LoVo (cell line): ENCODE measurements at regions not wholly inside any gene's neighbourhood (a gene's known extent, or its start where the extent isn't known, plus 50 kb on each side); places are given as distances from the start of the nearest gene placed in this dataset.

Experiments used
- DNase-seq: peaks from one replicate; pipeline ENCODE4 v3.0.0-alpha.2; 2016; ENCODE audit warnings: low spot score

GRCh38 chr15:85847031-85847430 is 52.3 kb upstream of the KLHL25 start:
- no peak for DNase-seq

DNA sequence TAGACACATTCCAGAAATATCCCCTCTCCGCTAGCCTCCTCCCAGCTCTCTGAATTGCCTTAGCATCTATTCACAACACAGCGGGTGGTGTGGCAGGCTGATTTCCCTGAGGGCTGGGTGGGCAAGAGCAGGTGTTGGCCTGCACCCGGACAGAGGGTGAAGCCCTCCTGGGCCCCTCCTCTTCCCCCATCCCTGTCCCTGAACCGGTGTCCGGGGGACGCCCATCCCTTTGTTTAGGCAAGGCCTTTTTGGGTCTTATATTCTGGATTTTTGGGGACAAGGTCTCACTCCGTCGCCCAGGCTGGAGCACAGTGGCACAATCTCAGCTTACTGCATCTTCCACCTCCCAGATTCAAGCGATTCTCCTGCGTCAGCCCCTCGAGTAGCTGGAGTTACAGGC is 55.2 kb upstream of the KLHL25 start:
- no peak for DNase-seq

- no peak for DNase-seq
Measured at GRCh38 chr15:85852969-85853368, 58.2 kb upstream of the KLHL25 start.

DNA sequence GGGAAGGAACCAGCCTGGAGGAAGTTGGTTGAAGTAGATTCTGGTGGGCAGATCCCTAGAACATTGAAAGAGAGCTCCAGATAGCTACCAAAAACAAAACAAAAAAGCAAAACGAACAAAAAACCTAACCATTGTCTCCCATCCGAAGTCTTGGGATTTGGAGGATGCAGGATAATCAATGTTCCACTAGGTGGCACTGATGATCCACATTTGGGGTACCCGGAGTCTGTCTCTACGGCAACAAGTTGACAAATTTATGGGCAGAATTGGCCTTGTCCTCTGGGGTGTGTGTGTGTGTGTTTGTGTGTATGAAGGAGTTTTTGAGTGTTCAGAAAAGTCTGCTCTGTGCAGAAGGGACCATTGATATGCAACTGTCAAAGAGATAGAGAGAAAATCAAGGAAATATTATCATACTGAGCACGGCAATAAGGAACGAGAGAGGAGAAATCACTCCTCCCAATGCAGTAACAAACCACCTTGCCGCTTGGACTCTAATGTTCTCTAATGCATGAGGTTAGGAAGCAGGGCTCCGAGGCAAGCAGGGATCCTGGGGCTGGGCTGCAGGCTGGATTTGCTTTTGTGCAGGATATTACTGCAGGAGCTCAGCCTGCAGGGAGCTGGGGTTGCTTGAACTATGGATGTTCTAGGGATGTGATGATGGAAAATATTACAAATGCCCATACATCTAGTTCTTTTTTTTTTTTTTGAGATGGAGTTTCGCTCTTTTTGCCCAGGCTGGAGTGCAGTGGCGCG is 59.8 kb upstream of the KLHL25 start:
- peak; percentile 73 for DNase-seq

DNA sequence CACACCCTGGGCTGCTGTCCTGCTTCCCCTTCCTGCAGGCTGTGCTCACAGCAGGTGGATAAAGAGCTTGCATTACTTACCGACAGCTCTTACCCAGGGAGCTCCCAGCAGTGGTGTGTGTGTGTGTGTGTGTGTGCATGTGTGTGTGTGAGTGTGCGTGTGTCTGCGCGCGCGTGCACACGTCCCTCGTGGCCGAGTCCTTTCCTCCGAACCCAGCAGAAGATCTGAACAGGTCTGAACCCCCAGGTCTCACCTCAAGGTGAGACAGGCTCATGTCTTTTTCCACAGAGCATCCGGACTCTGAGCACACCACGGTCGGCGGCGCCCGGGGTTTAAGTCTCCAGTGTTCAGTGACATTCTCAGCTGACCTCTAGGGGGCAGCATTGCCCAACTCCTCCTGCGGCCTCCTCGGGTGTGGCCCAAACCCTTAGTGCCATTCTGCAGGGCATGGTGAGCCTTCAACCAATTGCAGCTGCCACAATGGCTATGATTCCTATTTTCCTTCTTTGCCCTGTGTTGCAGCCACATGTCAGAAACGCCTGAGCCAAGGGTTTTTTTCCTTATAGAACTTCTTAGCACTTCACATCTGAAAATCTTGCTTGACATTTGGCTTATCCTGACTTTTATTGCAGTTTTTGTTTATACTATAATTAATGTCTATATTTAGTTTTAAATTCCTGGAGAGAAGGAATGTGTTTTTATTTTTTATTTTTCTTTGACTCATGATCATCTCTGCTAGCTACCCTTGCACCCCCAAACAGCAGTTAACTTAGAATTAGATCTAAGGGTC is 64.1 kb upstream of the KLHL25 start:
- DNase-seq, result peak; percentile 73

- DNase-seq, result no peak
Measured at GRCh38 chr15:85859671-85860070, 64.9 kb upstream of the KLHL25 start.

- no peak for DNase-seq
Measured at GRCh38 chr15:85860394-85861161, 65.9 kb upstream of the KLHL25 start.

DNA sequence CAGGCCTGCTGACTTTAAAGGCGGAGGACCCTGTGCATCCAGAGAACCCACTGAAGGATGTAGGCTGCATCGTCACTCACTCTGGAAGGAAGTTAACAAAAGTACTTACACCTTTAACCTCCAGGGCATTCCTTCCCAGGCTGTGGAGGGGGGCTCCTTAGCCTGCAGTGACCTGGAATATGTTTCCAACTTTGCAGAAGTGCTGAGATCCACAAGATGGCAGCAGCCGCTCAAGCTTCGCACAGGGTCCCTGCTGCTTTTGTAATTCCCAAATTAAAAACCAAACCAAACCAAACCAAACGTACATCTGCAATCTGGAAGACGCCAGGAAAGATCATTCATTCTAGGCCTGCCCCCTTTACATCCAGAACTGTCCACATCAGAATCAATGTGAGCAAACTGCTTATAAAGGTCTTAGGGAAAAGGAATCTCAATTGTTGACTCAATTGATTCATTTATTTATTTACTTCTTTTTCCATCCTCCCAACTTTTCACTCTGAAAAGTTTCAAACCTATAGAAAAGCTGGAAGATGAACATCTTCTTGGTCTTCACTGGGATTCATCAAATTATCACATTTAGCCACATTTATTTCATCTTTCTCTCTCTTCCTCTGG is 70.5 kb upstream of the KLHL25 start:
- DNase-seq, result peak; percentile 49

- no peak for DNase-seq
Measured at GRCh38 chr15:85867250-85867649, 72.5 kb upstream of the KLHL25 start.

DNA sequence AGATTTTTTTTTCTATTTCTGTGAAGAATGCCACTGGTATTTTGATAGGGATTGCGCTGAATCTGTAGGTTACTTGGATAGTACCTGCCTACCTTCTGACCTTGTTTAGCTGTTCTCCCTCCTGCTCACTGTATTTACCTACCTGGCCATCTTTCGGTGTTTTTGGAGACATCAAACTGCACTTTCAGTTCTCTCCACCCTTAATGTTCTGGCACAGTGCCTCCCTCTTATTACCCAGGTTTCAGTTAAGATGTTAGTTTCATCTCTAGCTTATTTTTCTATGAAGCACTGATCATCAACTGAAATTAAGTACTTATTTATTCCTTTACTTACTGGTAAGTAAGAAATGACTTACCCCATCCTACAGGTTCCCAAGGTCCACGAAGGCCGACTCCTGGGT is 74.4 kb upstream of the KLHL25 start:
- DNase-seq, result no peak

GRCh38 chr15:85870216-85871014 is 75.7 kb upstream of the KLHL25 start:
- peak; percentile 32 for DNase-seq

- DNase-seq, result no peak
Measured at GRCh38 chr15:85871545-85871944, 76.8 kb upstream of the KLHL25 start.

DNA sequence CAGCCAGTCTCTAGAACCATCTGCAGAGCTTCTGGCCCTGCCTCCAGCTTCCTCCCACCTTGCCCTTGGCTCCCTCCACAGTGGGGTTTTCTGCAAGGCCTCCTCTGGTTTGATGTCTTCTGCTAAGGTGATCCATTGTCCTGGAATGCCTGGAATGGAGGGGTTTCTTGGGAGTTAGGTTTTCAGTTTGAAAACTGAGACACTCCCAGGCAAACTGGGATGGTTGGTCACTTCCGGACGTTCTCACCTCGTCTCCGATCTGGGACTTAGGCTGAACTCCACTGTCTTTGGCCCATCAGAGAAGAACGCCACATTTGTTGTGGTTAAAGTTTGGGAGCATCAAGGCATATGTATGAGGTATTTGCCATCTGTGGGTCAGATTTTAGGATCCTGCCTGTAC is 77.4 kb upstream of the KLHL25 start:
- DNase-seq, result no peak

- no peak for DNase-seq
Measured at GRCh38 chr15:85874236-85874635, 79.5 kb upstream of the KLHL25 start.

DNA sequence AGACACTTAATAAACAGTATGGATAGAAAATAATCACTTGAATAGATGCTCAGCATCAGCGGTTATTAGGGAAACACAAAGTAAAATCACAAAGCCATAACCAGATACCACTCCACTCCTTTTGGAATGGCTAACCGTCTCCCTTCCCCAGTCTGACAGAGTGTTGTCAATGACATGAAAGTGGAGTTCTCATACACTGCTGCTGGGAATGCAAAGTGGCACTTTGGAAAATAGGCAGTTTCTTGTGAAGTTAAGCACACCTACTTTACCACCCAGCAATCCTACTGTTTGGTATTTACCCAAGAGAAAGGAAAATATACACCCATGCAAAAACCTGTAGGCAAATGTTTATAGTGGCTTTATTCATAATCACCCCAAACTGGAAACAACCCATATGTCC is 81.0 kb upstream of the KLHL25 start:
- no peak for DNase-seq

GRCh38 chr15:85878828-85879225 is 84.1 kb upstream of the KLHL25 start:
- no peak for DNase-seq

- DNase-seq, result peak; percentile 46
Measured at GRCh38 chr15:85879334-85880163, 84.8 kb upstream of the KLHL25 start.

DNA sequence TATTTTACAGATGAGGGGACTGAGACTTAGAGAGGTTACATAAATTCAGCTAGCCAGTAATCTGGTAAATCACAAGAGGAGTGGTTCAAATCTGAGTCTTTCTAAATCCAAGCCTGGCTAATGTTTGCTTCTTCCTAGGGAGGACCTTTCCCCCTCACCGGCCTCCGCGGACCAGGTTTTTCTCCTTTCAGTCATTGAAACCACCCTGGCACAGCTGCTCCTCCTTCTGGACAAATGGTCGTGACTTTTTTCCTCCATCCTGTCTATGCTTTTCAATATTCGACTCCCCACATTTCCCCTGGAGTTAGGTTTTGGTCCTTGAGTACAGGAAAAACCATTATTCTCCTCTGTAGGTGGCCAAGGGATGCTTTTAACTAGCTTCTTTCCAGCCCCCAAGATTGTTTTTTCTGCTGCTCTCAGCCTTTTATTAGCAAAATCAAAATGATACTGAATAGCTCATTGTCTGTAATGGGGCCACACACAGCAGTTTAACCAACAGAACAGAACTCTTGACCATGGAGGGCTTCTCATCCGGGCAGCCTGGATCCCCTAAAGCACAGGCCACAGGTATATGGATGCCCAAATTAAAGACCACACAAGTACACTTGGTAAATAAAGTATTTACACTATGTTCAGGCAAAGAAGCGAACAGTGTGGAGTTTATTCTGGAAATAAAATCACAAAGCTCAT is 85.9 kb upstream of the KLHL25 start:
- DNase-seq, result no peak

DNA sequence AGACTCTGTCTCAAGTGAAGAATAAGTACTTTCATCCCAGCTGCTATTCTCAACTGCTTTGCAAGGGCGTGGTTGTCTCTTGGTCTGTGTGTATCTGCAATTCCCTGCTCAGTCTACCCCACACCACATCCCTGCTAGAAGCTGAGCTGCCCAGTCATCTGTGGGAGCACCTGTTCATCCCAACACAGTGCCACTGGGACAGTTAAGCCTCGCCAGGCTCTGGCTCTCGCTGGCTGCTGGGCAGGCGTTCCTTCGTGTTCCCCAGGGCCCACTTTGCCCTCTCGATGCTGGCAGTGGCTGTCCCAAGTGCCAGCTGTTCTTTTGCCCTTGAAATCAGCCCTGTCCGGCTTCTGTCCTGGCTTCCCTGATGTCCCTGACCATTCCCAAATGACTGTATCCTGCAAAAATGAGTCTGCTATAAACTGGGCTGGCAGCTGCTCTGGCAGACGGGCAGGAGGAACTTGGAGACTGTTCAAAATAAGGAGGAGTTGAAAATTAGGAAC is 91.6 kb upstream of the KLHL25 start:
- DNase-seq, result no peak
